ENCODE measurements at regions not wholly inside any gene's neighbourhood (a gene's known extent, or its start where the extent isn't known, plus 50 kb on each side); places are given as distances from the start of the nearest gene placed in this dataset.

GRCh38 chr16:61210076-61210475, 826.2 kb downstream of the CDH8 start:
- TF ChIP-seq CTCF (IDR thresholded peaks at IDR 0.05) (no peak), POLR2A (IDR thresholded peaks at IDR 0.05) (no peak)

Data from uterus (tissue), 2 donors.